ENCODE measurements at regions not wholly inside any gene's neighbourhood (a gene's known extent, or its start where the extent isn't known, plus 50 kb on each side); places are given as distances from the start of the nearest gene placed in this dataset.
"Not testable (repeated sequence)": the region's sequence is repeated elsewhere in the genome, so short reads cannot be mapped to it uniquely, and the experiment has no call there.

DNA sequence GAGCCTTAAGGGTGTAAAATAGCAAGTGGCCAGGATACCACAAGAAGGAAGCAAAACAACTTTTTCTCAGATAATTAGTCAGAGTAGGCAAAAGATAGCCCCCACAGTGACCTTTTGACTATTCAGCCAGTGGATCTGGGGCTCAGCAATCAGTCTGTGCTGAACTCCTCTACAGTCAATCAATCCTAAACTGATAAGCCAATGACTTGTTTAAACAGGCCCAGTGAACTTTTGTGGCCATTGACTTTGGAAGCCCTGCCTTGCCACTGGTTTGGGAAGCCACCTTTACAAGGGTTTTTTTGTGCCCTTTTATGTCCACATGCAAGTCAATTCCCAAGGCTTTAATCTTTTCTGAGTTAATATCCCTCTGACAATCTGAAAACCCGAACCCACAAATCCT lies 1565.0 kb upstream of the WWC1 start:
- DNase-seq (ENCODE audit: extremely low read depth, low read depth), result no peak
- TF ChIP-seq, protein P1, sequence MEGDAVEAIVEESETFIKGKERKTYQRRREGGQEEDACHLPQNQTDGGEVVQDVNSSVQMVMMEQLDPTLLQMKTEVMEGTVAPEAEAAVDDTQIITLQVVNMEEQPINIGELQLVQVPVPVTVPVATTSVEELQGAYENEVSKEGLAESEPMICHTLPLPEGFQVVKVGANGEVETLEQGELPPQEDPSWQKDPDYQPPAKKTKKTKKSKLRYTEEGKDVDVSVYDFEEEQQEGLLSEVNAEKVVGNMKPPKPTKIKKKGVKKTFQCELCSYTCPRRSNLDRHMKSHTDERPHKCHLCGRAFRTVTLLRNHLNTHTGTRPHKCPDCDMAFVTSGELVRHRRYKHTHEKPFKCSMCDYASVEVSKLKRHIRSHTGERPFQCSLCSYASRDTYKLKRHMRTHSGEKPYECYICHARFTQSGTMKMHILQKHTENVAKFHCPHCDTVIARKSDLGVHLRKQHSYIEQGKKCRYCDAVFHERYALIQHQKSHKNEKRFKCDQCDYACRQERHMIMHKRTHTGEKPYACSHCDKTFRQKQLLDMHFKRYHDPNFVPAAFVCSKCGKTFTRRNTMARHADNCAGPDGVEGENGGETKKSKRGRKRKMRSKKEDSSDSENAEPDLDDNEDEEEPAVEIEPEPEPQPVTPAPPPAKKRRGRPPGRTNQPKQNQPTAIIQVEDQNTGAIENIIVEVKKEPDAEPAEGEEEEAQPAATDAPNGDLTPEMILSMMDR (IDR thresholded peaks at IDR 0.05; ENCODE audit: low read depth, low read length), result no peak

DNA sequence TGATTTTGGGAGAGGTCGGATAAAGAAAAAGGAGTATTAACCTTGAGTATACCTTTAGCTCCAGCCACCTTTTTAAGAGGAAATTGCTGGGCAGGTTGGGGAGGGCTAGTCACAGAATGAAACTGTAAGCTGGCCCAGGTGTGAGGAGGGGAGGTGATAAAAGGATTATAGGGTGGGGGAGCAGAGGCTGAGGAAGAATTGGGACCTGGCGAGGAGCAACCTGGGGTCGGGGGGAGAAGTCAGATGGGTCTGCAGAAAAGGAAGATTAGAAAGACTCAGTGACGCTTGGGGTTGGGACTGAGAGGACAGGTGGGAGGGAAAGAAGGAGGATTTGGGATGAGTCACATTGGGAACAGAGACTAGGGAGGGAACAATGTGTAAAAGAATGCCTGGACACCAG lies 1548.5 kb upstream of the WWC1 start:
- not testable (repeated sequence) for DNase-seq (ENCODE audit: extremely low read depth, low read depth)

DNA sequence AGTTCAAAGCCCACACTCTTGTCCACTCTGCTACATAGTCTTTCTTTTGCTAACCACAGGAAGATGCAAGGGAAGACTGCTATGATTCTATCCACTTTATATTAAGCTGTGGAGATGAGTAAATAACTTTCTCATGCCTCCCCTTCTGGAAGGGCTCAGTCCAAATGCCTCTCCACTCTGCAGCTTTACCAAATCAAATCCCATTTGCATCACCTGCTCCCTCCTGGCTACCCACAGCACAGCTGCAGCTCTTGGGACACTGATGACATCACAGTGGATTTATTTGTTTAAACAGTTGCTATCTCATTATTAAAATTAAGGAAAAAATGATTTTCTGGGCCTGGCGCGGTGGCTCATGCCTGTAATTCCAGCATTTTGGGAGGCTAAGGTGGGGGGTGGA lies 1544.9 kb upstream of the WWC1 start:
- DNase-seq (ENCODE audit: extremely low read depth, low read depth), result no peak

DNA sequence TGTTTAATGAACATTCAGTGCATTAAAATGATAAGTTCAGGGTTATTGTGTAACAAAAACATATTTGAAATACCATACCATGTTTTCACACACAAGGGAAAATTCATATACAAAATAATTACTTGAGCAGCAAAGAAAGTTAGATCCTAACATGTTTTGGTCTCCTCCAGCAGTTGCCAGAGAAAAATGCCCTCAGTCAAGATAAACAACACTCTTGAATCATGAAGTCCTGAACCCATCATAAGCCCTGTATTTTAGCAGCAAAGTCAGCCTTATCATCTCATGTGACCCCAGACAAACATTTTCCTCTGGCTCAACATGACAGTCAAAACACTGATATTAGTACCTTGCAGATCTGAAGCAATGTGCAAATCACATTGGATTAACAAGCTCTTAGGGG lies 1541.1 kb upstream of the WWC1 start:
- no peak for DNase-seq (ENCODE audit: extremely low read depth, low read depth)
- TF ChIP-seq, protein P1 (IDR thresholded peaks at IDR 0.05; ENCODE audit: low read depth, low read length), result no peak

More for the DNA sequence above, 1544.9 kb upstream of the WWC1 start:
- TF ChIP-seq, protein P1 (IDR thresholded peaks at IDR 0.05; ENCODE audit: low read depth, low read length), result no peak

DNA sequence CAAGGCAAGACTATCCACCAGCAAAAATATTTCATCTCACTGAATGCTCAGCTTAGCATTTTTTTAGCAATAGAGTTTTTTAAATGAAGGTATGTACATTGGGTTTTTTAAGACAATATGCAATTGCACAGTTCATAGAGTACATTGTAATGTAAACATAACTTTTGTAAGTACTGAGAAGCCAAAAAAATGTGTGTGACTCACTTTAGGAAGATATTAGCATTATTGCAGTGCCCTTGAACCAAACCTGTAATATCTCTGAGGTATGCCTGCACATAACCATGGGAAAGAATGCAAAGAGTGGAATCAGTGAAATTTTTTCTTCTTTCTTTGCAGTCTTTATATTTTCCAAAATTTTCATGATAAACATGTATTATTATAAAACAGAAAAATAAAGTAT lies 1533.3 kb upstream of the WWC1 start:
- DNase-seq (ENCODE audit: extremely low read depth, low read depth), result no peak
- TF ChIP-seq, protein P1 (IDR thresholded peaks at IDR 0.05; ENCODE audit: low read depth, low read length), result no peak

DNA sequence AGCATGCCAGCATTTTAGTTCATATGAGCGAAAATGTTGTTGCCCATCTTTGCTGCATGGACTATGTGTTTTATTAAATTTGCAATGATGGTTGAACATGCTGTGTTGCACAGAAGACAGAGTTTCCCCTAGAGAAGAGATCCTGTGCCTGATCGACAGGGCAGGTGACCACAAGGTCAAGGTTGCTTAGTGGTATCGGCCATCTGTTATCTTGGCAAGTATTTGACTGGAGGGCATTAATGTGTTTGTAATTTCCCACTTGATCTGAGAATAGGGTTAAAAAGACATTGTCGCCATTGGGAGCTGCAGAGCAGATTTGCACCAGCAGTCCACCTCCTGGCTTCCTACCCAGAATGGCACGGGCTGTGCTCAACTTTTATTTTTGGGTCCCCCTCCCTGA lies 1523.6 kb upstream of the WWC1 start:
- no peak for DNase-seq (ENCODE audit: extremely low read depth, low read depth)
- TF ChIP-seq, protein P1 (IDR thresholded peaks at IDR 0.05; ENCODE audit: low read depth, low read length), result no peak

DNA sequence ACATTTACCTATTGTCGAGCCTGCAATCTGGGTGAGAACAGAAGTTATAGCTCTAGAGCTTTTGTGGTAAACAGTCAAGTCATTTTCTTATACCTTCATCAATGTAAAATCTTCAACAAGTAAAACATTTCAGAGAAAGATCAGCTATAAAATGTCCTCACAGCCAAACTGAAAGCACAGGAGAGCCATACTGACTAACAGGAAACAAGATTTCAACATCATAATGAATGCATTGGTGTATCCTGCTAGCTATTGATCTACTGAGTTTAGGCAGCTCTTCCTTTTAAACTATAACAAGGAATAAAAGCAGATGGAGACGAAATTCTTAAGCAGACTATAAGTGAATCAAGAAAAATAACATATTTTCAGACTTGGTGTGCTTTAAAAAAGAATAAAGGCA lies 1522.9 kb upstream of the WWC1 start:
- TF ChIP-seq, protein P1 (IDR thresholded peaks at IDR 0.05; ENCODE audit: low read depth, low read length), result no peak
- no peak for DNase-seq (ENCODE audit: extremely low read depth, low read depth)

DNA sequence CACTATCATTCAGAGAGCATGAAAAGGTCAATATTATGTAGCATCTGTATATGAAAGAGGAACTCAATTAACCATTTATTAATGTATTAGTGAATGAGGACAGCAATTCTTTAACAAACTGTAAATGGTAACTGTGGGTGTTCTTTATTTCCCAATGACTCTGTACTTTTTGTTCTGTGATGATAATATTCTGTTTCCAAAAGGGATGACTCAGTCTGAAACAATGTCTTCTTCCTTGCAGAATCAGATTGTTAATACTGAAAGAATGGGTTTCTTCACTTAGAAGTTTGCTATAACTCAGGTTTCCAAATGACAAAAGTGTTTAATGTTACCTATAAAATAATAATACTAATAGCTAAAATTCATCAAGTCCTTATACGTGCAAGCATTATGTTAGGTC lies 1518.7 kb upstream of the WWC1 start:
- TF ChIP-seq, protein P1 (IDR thresholded peaks at IDR 0.05; ENCODE audit: low read depth, low read length), result no peak
- no peak for DNase-seq (ENCODE audit: extremely low read depth, low read depth)
